ENCODE measurements at regions not wholly inside any gene's neighbourhood (a gene's known extent, or its start where the extent isn't known, plus 50 kb on each side); places are given as distances from the start of the nearest gene placed in this dataset.

DNA sequence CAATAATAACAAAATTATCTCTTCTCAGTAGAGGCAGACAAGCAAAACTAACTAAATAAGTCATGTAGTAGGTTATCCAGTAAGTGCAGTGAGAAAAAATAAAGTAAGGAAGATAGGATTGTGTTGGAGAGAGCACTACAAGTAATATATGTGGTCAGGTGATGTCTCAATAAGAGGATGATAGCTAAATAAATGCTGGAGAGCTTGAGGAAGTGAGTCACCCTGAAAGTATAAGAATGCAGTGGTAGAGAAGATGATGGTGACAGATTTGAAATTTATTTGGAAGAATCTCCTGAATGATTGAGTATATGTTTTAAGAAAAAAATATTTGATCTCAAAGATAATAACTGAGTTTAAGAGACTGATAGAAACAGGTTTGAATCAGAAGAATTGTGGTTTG lies 152.2 kb upstream of the PRR20A start:
- H3K4me3 ChIP-seq (replicated peaks in 1 of 3): no peak overlapping the region
- DNase-seq: no peak

DNA sequence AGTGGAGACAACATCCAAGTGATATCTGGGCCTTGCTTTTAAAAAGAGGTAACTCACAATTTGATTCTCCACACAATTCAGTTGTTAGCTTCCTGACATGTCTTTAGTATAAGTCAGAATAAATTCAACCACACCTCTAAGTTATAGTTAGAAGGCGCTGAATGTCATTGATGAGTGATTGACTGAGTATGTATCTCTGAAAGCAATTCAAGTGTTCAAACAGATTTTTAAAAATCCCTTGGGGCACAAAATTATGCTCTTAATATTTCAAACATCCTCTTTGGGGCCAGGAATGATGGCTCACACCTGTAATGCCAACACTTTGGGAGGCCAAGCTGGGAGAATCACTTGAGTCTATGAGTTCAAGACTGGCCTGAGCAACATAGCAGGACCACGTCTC lies 137.0 kb upstream of the PRR20A start:
- intact Hi-C loops (cut with DNase I): no loop called here

More for the DNA sequence above, 152.2 kb upstream of the PRR20A start:
- no peak overlapping the region for H3K27ac ChIP-seq
- H3K4me1 ChIP-seq: no peaks in the 10 kb centered on the region
- H3K9me3 ChIP-seq: no peaks in the 10 kb centered on the region
- no peaks in the 10 kb centered on the region for H3K27me3 ChIP-seq
- no peaks in the 10 kb centered on the region for H3K36me3 ChIP-seq
- TF ChIP-seq, protein P1, sequence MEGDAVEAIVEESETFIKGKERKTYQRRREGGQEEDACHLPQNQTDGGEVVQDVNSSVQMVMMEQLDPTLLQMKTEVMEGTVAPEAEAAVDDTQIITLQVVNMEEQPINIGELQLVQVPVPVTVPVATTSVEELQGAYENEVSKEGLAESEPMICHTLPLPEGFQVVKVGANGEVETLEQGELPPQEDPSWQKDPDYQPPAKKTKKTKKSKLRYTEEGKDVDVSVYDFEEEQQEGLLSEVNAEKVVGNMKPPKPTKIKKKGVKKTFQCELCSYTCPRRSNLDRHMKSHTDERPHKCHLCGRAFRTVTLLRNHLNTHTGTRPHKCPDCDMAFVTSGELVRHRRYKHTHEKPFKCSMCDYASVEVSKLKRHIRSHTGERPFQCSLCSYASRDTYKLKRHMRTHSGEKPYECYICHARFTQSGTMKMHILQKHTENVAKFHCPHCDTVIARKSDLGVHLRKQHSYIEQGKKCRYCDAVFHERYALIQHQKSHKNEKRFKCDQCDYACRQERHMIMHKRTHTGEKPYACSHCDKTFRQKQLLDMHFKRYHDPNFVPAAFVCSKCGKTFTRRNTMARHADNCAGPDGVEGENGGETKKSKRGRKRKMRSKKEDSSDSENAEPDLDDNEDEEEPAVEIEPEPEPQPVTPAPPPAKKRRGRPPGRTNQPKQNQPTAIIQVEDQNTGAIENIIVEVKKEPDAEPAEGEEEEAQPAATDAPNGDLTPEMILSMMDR (IDR thresholded peaks at IDR 0.05): no peak
- TF ChIP-seq POLR2A (IDR thresholded peaks at IDR 0.05): no peak
- intact Hi-C loops (cut with DNase I): no loop called here

DNA sequence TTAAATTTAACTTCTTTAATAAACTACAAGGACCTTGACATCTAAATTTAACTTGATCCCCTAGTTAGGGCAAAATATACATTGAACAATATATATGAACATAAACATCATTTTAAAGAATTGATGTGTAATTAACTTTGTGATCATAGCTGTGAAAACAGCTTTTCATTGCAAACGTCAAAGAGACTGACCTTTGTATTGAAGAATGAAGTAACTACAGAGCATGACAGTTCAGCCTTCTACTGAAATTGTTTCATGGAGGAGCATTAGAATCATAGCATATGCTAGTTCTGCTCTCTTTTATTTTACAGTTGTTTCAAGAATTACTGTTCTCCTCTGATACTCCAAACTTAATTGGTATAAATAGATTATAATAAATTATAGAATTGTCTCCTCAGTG lies 123.4 kb upstream of the PRR20A start:
- H3K4me1 ChIP-seq: no peaks in the 10 kb centered on the region
- intact Hi-C loops (cut with DNase I): no loop called here
- no peak for TF ChIP-seq POLR2A (IDR thresholded peaks at IDR 0.05)
- TF ChIP-seq, protein P1 (IDR thresholded peaks at IDR 0.05): no peak
- no peaks in the 10 kb centered on the region for H3K27me3 ChIP-seq
- DNase-seq: no peak
- no peaks in the 10 kb centered on the region for H3K36me3 ChIP-seq
- WGBS, 2 donors: 44 to 50% methylated on average over 1 of the region's 1 CpG
- H3K9me3 ChIP-seq: no peaks in the 10 kb centered on the region
- no peak overlapping the region for H3K27ac ChIP-seq
- H3K4me3 ChIP-seq (replicated peaks in 1 of 3): no peak overlapping the region

More for the DNA sequence above, 137.0 kb upstream of the PRR20A start:
- no peak for DNase-seq
- TF ChIP-seq, protein P1 (IDR thresholded peaks at IDR 0.05): no peak
- TF ChIP-seq POLR2A (IDR thresholded peaks at IDR 0.05): no peak
- Histone ChIP-seq H3K9me3 (no peaks in the 10 kb centered on the region), H3K27me3 (no peaks in the 10 kb centered on the region), H3K4me1 (no peaks in the 10 kb centered on the region), H3K36me3 (no peaks in the 10 kb centered on the region), H3K4me3 (replicated peaks in 1 of 3) (no peak overlapping the region), H3K27ac (no peak overlapping the region)
- WGBS, 2 donors: 87 to 93% methylated on average over 2 of the region's 2 CpGs

DNA sequence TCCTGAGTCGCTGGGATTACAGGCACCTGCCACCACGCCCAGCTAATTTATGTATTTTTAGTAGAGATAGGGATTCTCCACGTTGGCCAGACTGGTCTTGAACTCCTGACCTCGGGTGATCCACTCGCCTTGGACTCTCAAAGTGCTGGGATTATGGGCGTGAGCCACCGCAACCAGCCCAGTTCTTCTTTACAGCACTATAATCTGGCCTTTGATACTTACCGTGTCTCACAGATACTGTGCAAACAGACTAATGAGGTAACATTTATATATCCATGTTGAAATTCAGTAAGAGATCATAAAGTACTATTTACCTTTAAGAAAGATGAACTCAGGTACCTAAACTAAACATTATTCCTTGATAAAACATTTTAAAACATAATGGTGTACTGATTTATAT lies 121.8 kb upstream of the PRR20A start:
- intact Hi-C loops (cut with DNase I): no loop called here

DNA sequence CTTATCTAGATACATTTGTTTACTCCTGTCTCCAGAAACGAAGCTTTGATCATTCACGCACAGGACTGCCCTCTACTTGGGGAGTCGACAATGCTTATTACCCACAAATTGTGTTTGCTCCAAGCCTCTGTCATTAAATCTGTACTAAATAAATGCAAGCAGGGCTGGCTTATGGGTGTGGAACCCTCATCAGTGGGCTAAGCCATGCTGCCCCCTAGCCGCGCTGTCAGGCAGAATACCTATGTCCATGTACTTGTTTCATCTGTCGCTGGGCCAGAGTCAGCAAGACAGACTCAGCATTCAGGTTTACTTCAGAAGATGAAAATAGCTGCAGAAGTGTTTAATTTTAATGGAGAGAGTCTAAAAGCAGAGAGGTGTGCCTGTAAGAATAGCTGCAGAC lies 110.0 kb upstream of the PRR20A start:
- WGBS, 2 donors: 94 to 95% methylated on average over 6 of the region's 6 CpGs
- Histone ChIP-seq H3K9me3 (no peaks in the 10 kb centered on the region), H3K36me3 (no peaks in the 10 kb centered on the region), H3K27ac (no peak overlapping the region), H3K4me1 (no peaks in the 10 kb centered on the region), H3K4me3 (replicated peaks in 1 of 3) (no peak overlapping the region), H3K27me3 (no peaks in the 10 kb centered on the region)
- intact Hi-C loops (cut with DNase I): no loop called here
- DNase-seq: no peak
- TF ChIP-seq, protein P1 (IDR thresholded peaks at IDR 0.05): no peak
- TF ChIP-seq POLR2A (IDR thresholded peaks at IDR 0.05): no peak

More for the DNA sequence above, 121.8 kb upstream of the PRR20A start:
- Histone ChIP-seq H3K4me1 (no peaks in the 10 kb centered on the region), H3K9me3 (no peaks in the 10 kb centered on the region), H3K27me3 (no peaks in the 10 kb centered on the region), H3K27ac (no peak overlapping the region), H3K36me3 (no peaks in the 10 kb centered on the region), H3K4me3 (replicated peaks in 1 of 3) (no peak overlapping the region)
- no peak for DNase-seq
- WGBS, 2 donors: 83 to 84% methylated on average over 8 of the region's 8 CpGs
- no peak for TF ChIP-seq POLR2A (IDR thresholded peaks at IDR 0.05)
- TF ChIP-seq, protein P1 (IDR thresholded peaks at IDR 0.05): no peak

All from thyroid gland (tissue), 4 donors.